Skeletal muscle satellite cell (primary cell): ENCODE measurements at regions not wholly inside any gene's neighbourhood (a gene's known extent, or its start where the extent isn't known, plus 50 kb on each side); places are given as distances from the start of the nearest gene placed in this dataset.
A peak's percentile ranks its signal among the peaks of the same experiment; 100 is the strongest.
"Not testable (repeated sequence)": the region's sequence is repeated elsewhere in the genome, so short reads cannot be mapped to it uniquely, and the experiment has no call there.

Source experiments
- H3K27me3 ChIP-seq: 2 replicates; pipeline ENCODE4 v1.7.0; 2013; ENCODE audit warnings: low read length; ENCODE audit not compliant: control insufficient read depth, insufficient read depth
- H3K36me3 ChIP-seq: 2 replicates; pipeline ENCODE4 v1.7.0; 2013; ENCODE audit warnings: mild to moderate bottlenecking, control low read depth, low read length; ENCODE audit not compliant: insufficient read depth
- H3K4me1 ChIP-seq: 2 replicates; pipeline ENCODE4 v1.7.0; 2013; ENCODE audit warnings: low read length; ENCODE audit not compliant: control insufficient read depth, insufficient read depth
- H3K4me2 ChIP-seq: 2 replicates; pipeline ENCODE4 v1.7.0; 2013; ENCODE audit warnings: mild to moderate bottlenecking, low read length
- H3K4me3 ChIP-seq: 2 replicates; pipeline ENCODE4 v1.7.0; 2013; ENCODE audit warnings: low read length
- H3K9ac ChIP-seq: 2 replicates; pipeline ENCODE4 v1.7.0; 2013; ENCODE audit warnings: mild to moderate bottlenecking, low read depth, low read length, moderate library complexity
- H3K9me3 ChIP-seq: replicated peaks from 2 replicates; pipeline ENCODE4 v1.7.0; 2013; ENCODE audit warnings: mild to moderate bottlenecking, control low read depth, low read length

GRCh38 chr2:234898534-234899053 lies 53.2 kb upstream of the SH3BP4 start:
- H3K4me3 ChIP-seq = no peak overlapping the region

GRCh38 chr2:234888442-234888841 lies 63.4 kb upstream of the SH3BP4 start:
- H3K36me3 ChIP-seq, H3K9ac ChIP-seq, H3K4me3 ChIP-seq, H3K27me3 ChIP-seq, H3K9me3 ChIP-seq, H3K4me1 ChIP-seq: not testable (repeated sequence)
- peak overlapping the region; percentile 2 for H3K4me2 ChIP-seq

More at GRCh38 chr2:234898534-234899053, 53.2 kb upstream of the SH3BP4 start:
- Histone ChIP-seq H3K4me2 (no peak overlapping the region), H3K9me3 (no peaks in the 10 kb centered on the region), H3K4me1 (no peaks in the 10 kb centered on the region), H3K9ac (no peak overlapping the region), H3K27me3 (peaks cover 8% of the 10 kb centered on the region), H3K36me3 (no peaks in the 10 kb centered on the region)

- no peaks in the 10 kb centered on the region for H3K4me1 ChIP-seq
- no peak overlapping the region for H3K4me3 ChIP-seq
- H3K36me3 ChIP-seq = no peaks in the 10 kb centered on the region
- H3K9me3 ChIP-seq = no peaks in the 10 kb centered on the region
- no peak overlapping the region for H3K9ac ChIP-seq
- no peaks in the 10 kb centered on the region for H3K27me3 ChIP-seq
- no peak overlapping the region for H3K4me2 ChIP-seq
These were observed 64.6 kb upstream of the SH3BP4 start for GRCh38 chr2:234887195-234887594.

GRCh38 chr2:234885886-234886285 lies 65.9 kb upstream of the SH3BP4 start:
- Histone ChIP-seq H3K4me3 (no peak overlapping the region), H3K9ac (no peak overlapping the region), H3K9me3 (no peaks in the 10 kb centered on the region), H3K27me3 (no peaks in the 10 kb centered on the region), H3K4me2 (no peak overlapping the region), H3K36me3 (no peaks in the 10 kb centered on the region), H3K4me1 (peaks cover 6% of the 10 kb centered on the region)

GRCh38 chr2:234885118-234885517 lies 66.7 kb upstream of the SH3BP4 start:
- no peak overlapping the region for H3K4me3 ChIP-seq
- H3K4me2 ChIP-seq = no peak overlapping the region
- no peaks in the 10 kb centered on the region for H3K36me3 ChIP-seq
- H3K9me3 ChIP-seq = no peaks in the 10 kb centered on the region
- no peaks in the 10 kb centered on the region for H3K27me3 ChIP-seq
- peaks cover 14% of the 10 kb centered on the region for H3K4me1 ChIP-seq
- no peak overlapping the region for H3K9ac ChIP-seq

- Histone ChIP-seq H3K9ac (no peak overlapping the region), H3K4me1 (peaks cover 19% of the 10 kb centered on the region), H3K9me3 (no peaks in the 10 kb centered on the region), H3K36me3 (no peaks in the 10 kb centered on the region), H3K27me3 (no peaks in the 10 kb centered on the region), H3K4me2 (no peak overlapping the region), H3K4me3 (no peak overlapping the region)
These were observed 67.2 kb upstream of the SH3BP4 start for GRCh38 chr2:234884591-234884990.

- Histone ChIP-seq H3K4me1 (peaks cover 19% of the 10 kb centered on the region), H3K27me3 (no peaks in the 10 kb centered on the region), H3K4me2 (peak overlapping the region; percentile 22), H3K9me3 (no peaks in the 10 kb centered on the region), H3K36me3 (no peaks in the 10 kb centered on the region), H3K9ac (no peak overlapping the region), H3K4me3 (peak overlapping the region; percentile 1)
These were observed 70.2 kb upstream of the SH3BP4 start for GRCh38 chr2:234881413-234882241.

- Histone ChIP-seq H3K9ac (no peak overlapping the region), H3K27me3 (no peaks in the 10 kb centered on the region), H3K36me3 (no peaks in the 10 kb centered on the region), H3K4me2 (peak overlapping the region; percentile 24), H3K4me1 (peaks cover 19% of the 10 kb centered on the region), H3K9me3 (no peaks in the 10 kb centered on the region), H3K4me3 (no peak overlapping the region)
These were observed 71.1 kb upstream of the SH3BP4 start for GRCh38 chr2:234880551-234881211.

- H3K4me2 ChIP-seq = no peak overlapping the region
- no peak overlapping the region for H3K9ac ChIP-seq
- no peaks in the 10 kb centered on the region for H3K9me3 ChIP-seq
- H3K4me1 ChIP-seq = peaks cover 19% of the 10 kb centered on the region
- H3K27me3 ChIP-seq = no peaks in the 10 kb centered on the region
- no peaks in the 10 kb centered on the region for H3K36me3 ChIP-seq
- H3K4me3 ChIP-seq = no peak overlapping the region
These were observed 72.0 kb upstream of the SH3BP4 start for GRCh38 chr2:234879671-234880455.

- not testable (repeated sequence) for H3K4me2 ChIP-seq, H3K9ac ChIP-seq, H3K4me3 ChIP-seq, H3K36me3 ChIP-seq, H3K9me3 ChIP-seq, H3K27me3 ChIP-seq
- H3K4me1 ChIP-seq = peaks cover 25% of the 10 kb centered on the region
These were observed 75.2 kb upstream of the SH3BP4 start for GRCh38 chr2:234876621-234877020.

- no peaks in the 10 kb centered on the region for H3K9me3 ChIP-seq
- no peak overlapping the region for H3K9ac ChIP-seq
- H3K4me2 ChIP-seq = no peak overlapping the region
- H3K4me3 ChIP-seq = no peak overlapping the region
- H3K27me3 ChIP-seq = no peaks in the 10 kb centered on the region
- no peaks in the 10 kb centered on the region for H3K36me3 ChIP-seq
- H3K4me1 ChIP-seq = peaks cover 7% of the 10 kb centered on the region
These were observed 77.3 kb upstream of the SH3BP4 start for GRCh38 chr2:234874347-234875046.
